AG10803 (cell line): ENCODE measurements at regions not wholly inside any gene's neighbourhood (a gene's known extent, or its start where the extent isn't known, plus 50 kb on each side); places are given as distances from the start of the nearest gene placed in this dataset.

Source experiments
- DNase-seq: peaks from one replicate; pipeline ENCODE4 v3.0.0; 2010; ENCODE audit warnings: low read depth
- H3K4me3 ChIP-seq: 2 replicates; pipeline ENCODE4 v1.5.1; 2011; ENCODE audit warnings: mild to moderate bottlenecking, low read length, control low read depth
- TF ChIP-seq, protein P1 (sequence below): conservative IDR thresholded peaks from 2 replicates; pipeline ENCODE4 v1.5.1; 2011; ENCODE audit warnings: mild to moderate bottlenecking, low read length, control low read depth, inconsistent platforms

DNA sequence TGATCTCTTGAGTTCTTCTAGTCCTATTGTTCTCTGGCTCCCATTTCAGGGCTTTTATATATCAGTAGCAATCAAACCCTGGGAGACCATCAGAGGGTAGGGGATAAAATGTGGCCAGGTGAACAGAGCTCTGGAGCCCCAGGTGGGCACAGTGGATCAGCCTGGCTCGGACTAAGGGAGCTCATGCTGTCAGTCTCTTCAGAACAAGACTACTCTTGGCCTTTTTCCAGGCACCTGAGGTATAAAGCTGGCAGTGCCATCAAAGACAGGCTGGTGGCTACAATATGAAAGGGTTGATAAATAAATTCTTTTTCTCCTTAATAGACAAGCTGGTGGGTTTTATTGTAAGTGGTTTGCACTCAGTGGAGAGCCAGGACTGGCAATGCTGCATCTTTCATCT is 160.0 kb upstream of the CCL2 start:
- DNase-seq = no peak
- H3K4me3 ChIP-seq = no peak overlapping the region
- TF ChIP-seq, protein P1, sequence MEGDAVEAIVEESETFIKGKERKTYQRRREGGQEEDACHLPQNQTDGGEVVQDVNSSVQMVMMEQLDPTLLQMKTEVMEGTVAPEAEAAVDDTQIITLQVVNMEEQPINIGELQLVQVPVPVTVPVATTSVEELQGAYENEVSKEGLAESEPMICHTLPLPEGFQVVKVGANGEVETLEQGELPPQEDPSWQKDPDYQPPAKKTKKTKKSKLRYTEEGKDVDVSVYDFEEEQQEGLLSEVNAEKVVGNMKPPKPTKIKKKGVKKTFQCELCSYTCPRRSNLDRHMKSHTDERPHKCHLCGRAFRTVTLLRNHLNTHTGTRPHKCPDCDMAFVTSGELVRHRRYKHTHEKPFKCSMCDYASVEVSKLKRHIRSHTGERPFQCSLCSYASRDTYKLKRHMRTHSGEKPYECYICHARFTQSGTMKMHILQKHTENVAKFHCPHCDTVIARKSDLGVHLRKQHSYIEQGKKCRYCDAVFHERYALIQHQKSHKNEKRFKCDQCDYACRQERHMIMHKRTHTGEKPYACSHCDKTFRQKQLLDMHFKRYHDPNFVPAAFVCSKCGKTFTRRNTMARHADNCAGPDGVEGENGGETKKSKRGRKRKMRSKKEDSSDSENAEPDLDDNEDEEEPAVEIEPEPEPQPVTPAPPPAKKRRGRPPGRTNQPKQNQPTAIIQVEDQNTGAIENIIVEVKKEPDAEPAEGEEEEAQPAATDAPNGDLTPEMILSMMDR = no peak

DNA sequence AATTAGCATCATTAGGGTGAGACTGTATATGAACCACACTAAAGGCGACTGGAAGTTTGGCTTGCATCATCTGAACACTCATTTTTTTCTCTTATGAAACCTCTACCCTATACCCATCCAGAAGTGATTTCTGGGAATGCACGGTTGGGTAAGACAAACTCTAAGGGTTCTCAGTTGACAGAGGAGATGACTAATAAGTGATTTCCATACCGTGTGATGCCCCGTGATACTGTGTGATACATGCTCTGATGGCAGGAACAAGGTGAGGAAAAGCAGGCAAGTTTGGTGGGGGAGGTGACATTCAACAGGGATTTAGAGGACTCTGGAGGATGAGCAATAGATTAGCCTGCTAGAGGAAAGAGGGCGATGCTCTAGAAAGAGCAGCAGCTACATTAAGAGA is 156.4 kb upstream of the CCL2 start:
- TF ChIP-seq, protein P1 = no peak
- no peak for DNase-seq
- no peak overlapping the region for H3K4me3 ChIP-seq

DNA sequence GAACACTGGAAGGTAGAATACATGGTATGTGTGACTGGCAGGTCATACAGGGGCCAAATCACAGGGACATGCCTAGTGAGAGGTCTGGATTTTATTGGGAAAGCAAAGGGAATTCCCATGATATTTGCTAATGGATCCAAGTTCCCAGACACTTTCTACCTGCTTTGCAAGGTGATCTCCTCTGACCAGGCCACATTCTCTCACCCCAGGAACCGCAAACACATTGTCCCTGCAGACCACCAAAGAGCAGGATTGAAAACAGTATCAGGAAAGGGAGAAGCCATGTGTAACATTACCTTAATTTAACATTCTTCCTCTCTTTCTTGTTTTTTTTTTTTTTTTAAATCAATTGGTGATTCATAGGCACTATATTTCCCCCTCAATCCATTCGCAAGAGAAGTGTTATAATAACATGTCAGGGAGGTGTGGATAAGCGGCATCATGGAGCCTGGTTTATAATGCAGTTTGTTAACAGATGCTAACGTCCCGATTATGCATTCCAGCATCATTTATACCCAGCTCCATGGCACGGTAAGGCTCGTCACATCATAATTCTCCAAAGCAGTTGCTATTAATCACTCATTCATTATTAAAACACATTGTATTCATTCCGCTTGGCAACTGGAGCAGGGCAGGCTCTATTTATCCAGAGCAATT is 155.1 kb upstream of the CCL2 start:
- TF ChIP-seq, protein P1 = no peak
- no peak overlapping the region for H3K4me3 ChIP-seq
- no peak for DNase-seq

DNA sequence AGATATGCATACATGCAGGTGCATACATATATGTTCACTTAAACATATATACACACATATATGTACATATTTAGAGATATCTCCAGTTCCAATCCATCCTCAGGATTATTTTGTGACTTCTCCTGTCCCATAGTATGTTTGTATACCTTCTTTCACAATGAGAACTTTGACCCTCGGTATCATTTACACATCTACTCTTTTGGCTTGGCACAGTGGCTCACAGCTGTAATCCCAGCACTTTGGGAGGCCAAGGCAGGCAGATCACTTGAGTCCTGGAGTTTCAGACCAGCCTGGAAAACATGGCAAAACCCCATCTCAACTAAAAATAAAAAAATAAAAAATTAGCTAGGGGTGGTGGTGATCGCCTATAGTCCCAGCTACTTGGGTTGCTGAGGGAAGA is 148.1 kb upstream of the CCL2 start:
- no peak for DNase-seq
- TF ChIP-seq, protein P1 = no peak

DNA sequence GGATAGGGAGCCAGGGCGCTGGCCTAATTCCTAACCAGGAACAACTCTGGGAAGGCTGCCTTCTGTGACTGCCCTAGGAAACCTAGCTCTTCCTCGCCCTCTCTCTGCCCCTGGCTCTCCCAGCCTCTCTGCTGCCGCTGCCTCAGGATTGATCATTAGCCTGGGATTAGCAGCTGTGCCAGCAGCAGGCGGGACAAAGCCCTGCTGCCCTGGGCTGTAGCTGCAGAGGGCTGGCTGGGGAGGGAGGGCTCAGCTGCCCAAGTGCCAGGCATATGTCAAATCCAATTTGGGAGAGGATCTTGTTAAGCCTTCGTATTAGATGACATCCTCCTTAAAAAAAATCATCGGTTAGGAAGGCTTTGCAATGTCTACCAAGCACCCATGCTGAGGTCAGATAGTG is 144.8 kb upstream of the CCL2 start:
- no peak for DNase-seq
- H3K4me3 ChIP-seq = no peak overlapping the region
- TF ChIP-seq, protein P1 = no peak

More for the DNA sequence above, 148.1 kb upstream of the CCL2 start:
- no peak overlapping the region for H3K4me3 ChIP-seq

DNA sequence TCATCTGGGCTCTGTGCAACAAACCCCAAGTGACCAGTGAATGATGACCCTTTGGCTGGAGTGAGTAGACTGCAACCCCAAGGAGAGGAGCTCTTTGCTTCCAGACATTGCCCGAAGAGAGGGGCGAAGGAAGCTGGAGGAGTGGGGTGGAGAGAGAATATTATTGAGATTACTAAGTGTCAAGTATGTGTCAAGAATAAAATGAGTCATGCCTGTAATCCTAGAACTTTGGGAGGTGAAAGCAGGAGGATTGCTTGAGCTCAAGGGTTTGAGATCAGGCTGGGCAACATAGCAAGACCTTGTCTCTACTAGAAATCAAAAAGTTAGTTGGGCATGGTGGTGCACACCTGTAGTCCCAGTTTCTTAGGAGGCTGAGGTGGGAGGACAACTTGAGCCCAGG is 142.0 kb upstream of the CCL2 start:
- TF ChIP-seq, protein P1 = no peak
- H3K4me3 ChIP-seq = no peak overlapping the region
- no peak for DNase-seq

DNA sequence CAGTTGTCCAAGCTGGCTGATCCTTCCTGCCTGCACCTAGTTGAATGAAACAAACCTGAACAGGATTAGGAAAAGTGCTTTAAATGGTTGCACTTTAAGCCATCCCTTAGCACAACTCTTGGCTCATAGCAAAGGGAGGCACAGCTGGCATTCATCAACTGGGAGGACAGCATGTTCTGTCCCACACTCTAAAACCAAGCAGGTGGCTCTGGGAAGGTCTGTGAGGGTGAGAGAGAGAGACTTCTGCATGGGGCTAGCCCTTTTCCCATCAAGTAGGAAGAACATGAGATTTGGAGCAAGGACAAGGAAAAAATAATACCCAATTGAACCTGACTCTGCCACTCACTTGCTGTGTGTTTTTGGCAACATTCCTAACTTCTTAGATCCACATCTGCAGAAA is 140.9 kb upstream of the CCL2 start:
- TF ChIP-seq, protein P1 = no peak
- H3K4me3 ChIP-seq = no peak overlapping the region
- no peak for DNase-seq
